GM12873 (cell line): ENCODE measurements at regions not wholly inside any gene's neighbourhood (a gene's known extent, or its start where the extent isn't known, plus 50 kb on each side); places are given as distances from the start of the nearest gene placed in this dataset.

ENCODE experiments used
- CTCF ChIP-seq: IDR thresholded peaks from 2 replicates; pipeline ENCODE4 v1.5.1; 2012; ENCODE audit warnings: low read depth, mild to moderate bottlenecking, moderate library complexity, low read length, control low read depth; ENCODE audit not compliant: insufficient read depth; ENCODE audit errors: missing control alignments

- no peak for TF ChIP-seq CTCF
Observed at GRCh38 chr4:188735082-188735481, 595.8 kb downstream of the TRIML1 start.

- no peak for TF ChIP-seq CTCF
Observed at GRCh38 chr4:188737251-188738002, 598.2 kb downstream of the TRIML1 start.

GRCh38 chr4:188754372-188755002, 615.2 kb downstream of the TRIML1 start:
- TF ChIP-seq CTCF, result no peak

- TF ChIP-seq CTCF, result no peak
Observed at GRCh38 chr4:188767496-188767895, 628.3 kb downstream of the TRIML1 start.

- no peak for TF ChIP-seq CTCF
Observed at GRCh38 chr4:188778905-188779304, 639.7 kb downstream of the TRIML1 start.

GRCh38 chr4:188779581-188779980, 640.3 kb downstream of the TRIML1 start:
- TF ChIP-seq CTCF, result no peak

- TF ChIP-seq CTCF, result no peak
Observed at GRCh38 chr4:188780028-188780427, 640.8 kb downstream of the TRIML1 start.
